CD4-positive, alpha-beta T cell (primary cell): ENCODE measurements at regions not wholly inside any gene's neighbourhood (a gene's known extent, or its start where the extent isn't known, plus 50 kb on each side); places are given as distances from the start of the nearest gene placed in this dataset.

Experiments used
- ATAC-seq: fragments of 200-7000 bp; cut with Tn5 transposase; one replicate; pipeline ENCODE4 v1.10.0; 2022; ENCODE audit warnings: mild to moderate bottlenecking; ENCODE audit not compliant: poor library complexity
- CTCF ChIA-PET: fragments of 350-600 bp; sonication (Branson Sonifier 250); formaldehyde crosslinking; loops from one replicate; lab custom pipeline; 2021; ENCODE audit warnings: antibody characterized with exemption, inconsistent platforms; lab: Charles Lee
- POLR2A ChIA-PET: fragments of 350-600 bp; sonication (Branson Sonifier 250); formaldehyde crosslinking; loops from one replicate; lab custom pipeline; 2021; ENCODE audit warnings: antibody characterized with exemption, inconsistent platforms; lab: Charles Lee
- DNase-seq, 14 experiments: peaks; one replicate each; pipeline ENCODE4 v3.0.0-alpha.2; 2013 to 2020; ENCODE audit warnings: mixed read lengths in 2 of 14
- H3K27ac ChIP-seq, 2 donors: one replicate each; pipeline versions ENCODE4 v1.5.1 to v1.7.0; 2013; ENCODE audit warnings: low read length in 2 of 2, low read depth in 1 of 2, mild to moderate bottlenecking in 1 of 2
- H3K27me3 ChIP-seq, 2 experiments: 1 replicate in 1 of 2; 2 replicates in 1 of 2; pipeline versions ENCODE4 v1.6.1 to v1.7.0; 2013; ENCODE audit warnings: low read length in 2 of 2, control low read depth in 1 of 2, mild to moderate bottlenecking in 1 of 2, moderate library complexity in 1 of 2; ENCODE audit not compliant: insufficient read depth in 2 of 2, control insufficient read depth in 1 of 2
- H3K36me3 ChIP-seq: one replicate; pipeline ENCODE4 v1.6.1; 2013; ENCODE audit warnings: low read length, control low read depth; ENCODE audit not compliant: insufficient read depth
- H3K4me1 ChIP-seq: one replicate; pipeline ENCODE4 v1.6.1; 2013; ENCODE audit warnings: low read length, control low read depth; ENCODE audit not compliant: insufficient read depth
- H3K4me3 ChIP-seq: one replicate; pipeline ENCODE4 v1.5.1; 2013; ENCODE audit warnings: mild to moderate bottlenecking, low read length, moderate library complexity
- H3K9me3 ChIP-seq, 2 experiments: 1 replicate in 1 of 2; 2 replicates in 1 of 2; pipeline versions ENCODE4 v1.6.1 to v1.7.0; 2013; ENCODE audit warnings: low read length in 2 of 2, mild to moderate bottlenecking in 2 of 2, control low read depth in 1 of 2, moderate library complexity in 1 of 2; ENCODE audit not compliant: control insufficient read depth in 1 of 2, insufficient read depth in 1 of 2
- H3K27ac Mint-ChIP-seq: one replicate; pipeline ENCODE4 v1.8.0; 2020; ENCODE audit warnings: mixed read lengths
- H3K27me3 Mint-ChIP-seq: one replicate; pipeline ENCODE4 v1.8.0; 2021; ENCODE audit warnings: mixed read lengths
- H3K36me3 Mint-ChIP-seq: one replicate; pipeline ENCODE4 v1.8.0; 2021; ENCODE audit warnings: low read depth, mixed read lengths
- H3K4me1 Mint-ChIP-seq: one replicate; pipeline ENCODE4 v1.8.0; 2021; ENCODE audit warnings: low read depth, mixed read lengths
- H3K4me3 Mint-ChIP-seq: one replicate; pipeline ENCODE4 v1.8.0; 2020; ENCODE audit warnings: mild to moderate bottlenecking, mixed read lengths
- H3K9me3 Mint-ChIP-seq: one replicate; pipeline ENCODE4 v1.8.0; 2020; ENCODE audit warnings: mixed read lengths
- CTCF ChIP-seq: fragments of 200-600 bp; IDR thresholded peaks from one replicate; pipeline ENCODE4 v1.8.0; 2022; ENCODE audit warnings: antibody characterized with exemption, mild to moderate bottlenecking
- intact Hi-C, 2 experiments: fragments of 100-400 bp; cut with DNase I in 1 of 2; cut with micrococcal nuclease in 1 of 2; formaldehyde crosslinking; loops; one replicate each; pipeline versions ENCODE4 v1.15.1 to v1.9.0; 2023 to 2025; cut with DNase I, micrococcal nuclease

DNA sequence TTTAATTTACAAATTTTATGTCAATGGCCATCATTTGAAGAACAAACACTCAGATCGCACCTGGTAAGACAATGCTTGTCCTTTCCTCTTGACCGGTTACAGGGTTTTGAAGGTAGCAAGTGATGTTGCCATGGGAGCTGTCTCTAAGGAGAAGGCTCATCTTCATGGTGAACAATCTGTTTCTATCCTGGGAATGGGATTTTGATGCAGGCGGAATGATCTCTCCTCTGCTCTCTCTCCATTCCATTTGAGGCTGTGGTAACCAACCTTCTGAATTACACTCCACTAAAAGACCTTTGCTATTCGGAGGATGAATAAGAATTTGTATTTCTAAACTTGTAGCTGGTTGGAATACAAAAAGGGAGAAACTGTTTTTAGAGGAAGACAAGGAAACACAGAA, 57.9 kb upstream of the SLC5A9 start:
- Histone ChIP-seq H3K9me3 (no peaks in the 10 kb centered on the region), H3K27ac (no peak overlapping the region), H3K4me3 (no peak overlapping the region), H3K27me3 (peaks cover 0 to 4% of the 10 kb centered on the region in 2 experiments), H3K36me3 (no peaks in the 10 kb centered on the region), H3K4me1 (no peaks in the 10 kb centered on the region)
- no peak for TF ChIP-seq CTCF
- ATAC-seq, result no peak
- peaks cover 6% of the 10 kb centered on the region for H3K9me3 Mint-ChIP-seq
- no peak overlapping the region for H3K4me3 Mint-ChIP-seq
- no peaks in the 10 kb centered on the region for H3K4me1 Mint-ChIP-seq
- H3K36me3 Mint-ChIP-seq, result no peaks in the 10 kb centered on the region
- intact Hi-C loops, result no loop called here
- ChIA-PET POLR2A (no interaction called here), CTCF (no interaction called here)
- DNase-seq, result no peak
- no peak overlapping the region for H3K27ac Mint-ChIP-seq
- peaks cover 27% of the 10 kb centered on the region for H3K27me3 Mint-ChIP-seq

DNA sequence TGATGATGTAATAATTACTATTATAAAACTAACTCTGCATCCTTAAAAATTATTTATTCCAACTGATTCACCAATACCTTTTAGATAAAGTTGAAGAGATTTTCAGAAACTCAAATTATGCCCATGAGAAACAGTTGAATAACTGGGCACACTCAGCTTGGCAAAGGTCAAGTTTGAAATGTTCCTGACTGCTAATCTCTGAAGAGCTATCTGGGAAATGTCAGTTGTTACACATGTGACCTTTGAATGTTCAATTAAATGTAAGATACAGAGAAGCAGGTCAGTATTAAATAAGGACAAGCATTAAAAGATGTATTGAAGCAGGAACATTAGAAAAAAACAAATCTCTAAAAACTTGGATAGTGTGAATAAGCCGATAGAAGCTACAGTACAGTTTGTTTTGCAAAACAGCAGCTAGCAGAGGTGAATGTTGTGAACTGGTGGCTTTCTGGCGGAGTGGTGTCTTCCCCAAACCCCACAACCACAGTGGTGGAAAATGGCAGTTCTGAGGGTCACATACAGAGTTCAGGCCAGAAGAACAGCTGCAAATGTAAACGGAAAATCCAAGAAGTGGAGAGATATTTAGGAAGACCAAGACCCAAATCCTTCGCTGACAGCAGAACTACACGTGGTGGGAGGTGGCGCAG, 61.9 kb upstream of the SLC5A9 start:
- Mint-ChIP-seq H3K4me1 (no peaks in the 10 kb centered on the region), H3K4me3 (no peak overlapping the region), H3K9me3 (no peaks in the 10 kb centered on the region), H3K27ac (no peak overlapping the region), H3K27me3 (peaks cover 17% of the 10 kb centered on the region), H3K36me3 (no peaks in the 10 kb centered on the region)
- CTCF ChIA-PET, result no interaction called here
- H3K27ac ChIP-seq, result no peak overlapping the region
- TF ChIP-seq CTCF, result no peak
- POLR2A ChIA-PET, result no interaction called here
- no peaks in the 10 kb centered on the region for H3K9me3 ChIP-seq
- no peaks in the 10 kb centered on the region for H3K4me1 ChIP-seq
- no peaks in the 10 kb centered on the region for H3K36me3 ChIP-seq
- H3K4me3 ChIP-seq, result no peak overlapping the region
- ATAC-seq (no peak), DNase-seq (no peak)
- H3K27me3 ChIP-seq, result peaks cover 0 to 4% of the 10 kb centered on the region in 2 experiments
- intact Hi-C loops, result no loop called here

GRCh38 chr1:48139275-48139674, 83.2 kb upstream of the SLC5A9 start:
- H3K4me3 Mint-ChIP-seq, result no peak overlapping the region
- ChIA-PET POLR2A (no interaction called here), CTCF (no interaction called here)
- Histone ChIP-seq H3K4me3 (no peak overlapping the region), H3K9me3 (peaks cover 0 to 3% of the 10 kb centered on the region in 2 experiments), H3K27me3 (peaks cover 3 to 18% of the 10 kb centered on the region in 2 experiments), H3K4me1 (no peaks in the 10 kb centered on the region), H3K36me3 (no peaks in the 10 kb centered on the region), H3K27ac (no peak overlapping the region)
- ATAC-seq (no peak), DNase-seq (no peak)
- H3K27ac Mint-ChIP-seq, result no peak overlapping the region
- H3K9me3 Mint-ChIP-seq, result no peaks in the 10 kb centered on the region
- peaks cover 49% of the 10 kb centered on the region for H3K27me3 Mint-ChIP-seq
- TF ChIP-seq CTCF, result no peak
- no peaks in the 10 kb centered on the region for H3K36me3 Mint-ChIP-seq
- intact Hi-C loops, result no loop called here
- no peaks in the 10 kb centered on the region for H3K4me1 Mint-ChIP-seq
